Hematopoietic multipotent progenitor cell (in vitro differentiated cells): ENCODE measurements at regions not wholly inside any gene's neighbourhood (a gene's known extent, or its start where the extent isn't known, plus 50 kb on each side); places are given as distances from the start of the nearest gene placed in this dataset.
"Not testable (repeated sequence)": the region's sequence is repeated elsewhere in the genome, so short reads cannot be mapped to it uniquely, and the experiment has no call there.

Experiments
- DNase-seq, 3 donors: peaks; one replicate each; pipeline ENCODE4 v3.0.0-alpha.2; 2011 to 2015; ENCODE audit warnings: low read depth in 2 of 3, low spot score in 2 of 3

GRCh38 chr7:55743454-55743717 is 119.2 kb downstream of the SEPTIN14 start:
- DNase-seq = not testable (repeated sequence)

GRCh38 chr7:55742651-55743453 is 119.7 kb downstream of the SEPTIN14 start:
- not testable (repeated sequence) for DNase-seq

- not testable (repeated sequence) for DNase-seq
Measured at GRCh38 chr7:55741721-55742631, 120.6 kb downstream of the SEPTIN14 start.

- not testable (repeated sequence) for DNase-seq
Measured at GRCh38 chr7:55740633-55741250, 121.8 kb downstream of the SEPTIN14 start.

- not testable (repeated sequence) for DNase-seq
Measured at GRCh38 chr7:55740053-55740452, 122.5 kb downstream of the SEPTIN14 start.

GRCh38 chr7:55736641-55737221 is 125.8 kb downstream of the SEPTIN14 start:
- DNase-seq = not testable (repeated sequence)

GRCh38 chr7:55733241-55734140 is 129.1 kb downstream of the SEPTIN14 start:
- DNase-seq = no peak

GRCh38 chr7:55731931-55732330 is 130.6 kb downstream of the SEPTIN14 start:
- DNase-seq = no peak

GRCh38 chr7:55730197-55730596 is 132.4 kb downstream of the SEPTIN14 start:
- no peak for DNase-seq

GRCh38 chr7:55723621-55723941 is 139.0 kb downstream of the SEPTIN14 start:
- DNase-seq = peak in 1 of 3 donors; percentile 11

GRCh38 chr7:55722874-55723620 is 139.5 kb downstream of the SEPTIN14 start:
- DNase-seq = not testable (repeated sequence)

GRCh38 chr7:55721004-55721403 is 141.5 kb downstream of the SEPTIN14 start:
- not testable (repeated sequence) for DNase-seq

GRCh38 chr7:55715247-55715867 is 143.1 kb upstream of the VOPP1 start:
- not testable (repeated sequence) for DNase-seq

GRCh38 chr7:55714370-55714769 is 142.1 kb upstream of the VOPP1 start:
- DNase-seq = not testable (repeated sequence)

GRCh38 chr7:55710312-55710711 is 138.0 kb upstream of the VOPP1 start:
- DNase-seq = not testable (repeated sequence)

GRCh38 chr7:55708028-55708427 is 135.7 kb upstream of the VOPP1 start:
- DNase-seq = not testable (repeated sequence)

- not testable (repeated sequence) for DNase-seq
Measured at GRCh38 chr7:55707410-55707809, 135.1 kb upstream of the VOPP1 start.

- not testable (repeated sequence) for DNase-seq
Measured at GRCh38 chr7:55706451-55707195, 134.3 kb upstream of the VOPP1 start.
